ENCODE measurements at regions not wholly inside any gene's neighbourhood (a gene's known extent, or its start where the extent isn't known, plus 50 kb on each side); places are given as distances from the start of the nearest gene placed in this dataset.

GRCh38 chr11:109046284-109046992, 375.6 kb upstream of the C11orf87 start:
- no peak for DNase-seq

- DNase-seq = no peak
Observed at GRCh38 chr11:109048098-109048497, 373.9 kb upstream of the C11orf87 start.

- DNase-seq = no peak
Observed at GRCh38 chr11:109051200-109051599, 370.8 kb upstream of the C11orf87 start.

GRCh38 chr11:109059402-109059801, 362.6 kb upstream of the C11orf87 start:
- DNase-seq = no peak

GRCh38 chr11:109061394-109061793, 360.6 kb upstream of the C11orf87 start:
- DNase-seq = no peak

GRCh38 chr11:109062445-109062844, 359.5 kb upstream of the C11orf87 start:
- no peak for DNase-seq

GRCh38 chr11:109062871-109063270, 359.1 kb upstream of the C11orf87 start:
- DNase-seq = no peak

- DNase-seq = peak; percentile 50
Observed at GRCh38 chr11:109064618-109065311, 357.2 kb upstream of the C11orf87 start.

- no peak for DNase-seq
Observed at GRCh38 chr11:109071262-109071661, 350.7 kb upstream of the C11orf87 start.

GRCh38 chr11:109071712-109072524, 350.1 kb upstream of the C11orf87 start:
- no peak for DNase-seq

- DNase-seq = no peak
Observed at GRCh38 chr11:109073032-109073822, 348.8 kb upstream of the C11orf87 start.

- DNase-seq = no peak
Observed at GRCh38 chr11:109075976-109076375, 346.0 kb upstream of the C11orf87 start.

GRCh38 chr11:109076870-109077269, 345.1 kb upstream of the C11orf87 start:
- DNase-seq = no peak

GRCh38 chr11:109077291-109077920, 344.6 kb upstream of the C11orf87 start:
- no peak for DNase-seq

- no peak for DNase-seq
Observed at GRCh38 chr11:109085708-109086373, 336.1 kb upstream of the C11orf87 start.

GRCh38 chr11:109086931-109087330, 335.1 kb upstream of the C11orf87 start:
- DNase-seq = no peak

- peak; percentile 24 for DNase-seq
Observed at GRCh38 chr11:109088086-109088485, 333.9 kb upstream of the C11orf87 start.

GRCh38 chr11:109089144-109089543, 332.8 kb upstream of the C11orf87 start:
- DNase-seq = no peak

GRCh38 chr11:109093354-109093753, 328.6 kb upstream of the C11orf87 start:
- no peak for DNase-seq

GRCh38 chr11:109096266-109096665, 325.7 kb upstream of the C11orf87 start:
- no peak for DNase-seq

- no peak for DNase-seq
Observed at GRCh38 chr11:109106151-109106906, 315.7 kb upstream of the C11orf87 start.

Data from hematopoietic multipotent progenitor cell treated with erythropoietin and hydrocortisone succinate and interleukin-3 and kit ligand, for 6 days (in vitro differentiated cells).